ENCODE measurements at regions not wholly inside any gene's neighbourhood (a gene's known extent, or its start where the extent isn't known, plus 50 kb on each side); places are given as distances from the start of the nearest gene placed in this dataset.

- Histone ChIP-seq H3K4me1 (replicated peaks; ENCODE audit: insufficient read depth) (no peaks in the 10 kb centered on the region), H3K4me2 (no peak overlapping the region), H3K4me3 (no peak overlapping the region), H3K36me3 (ENCODE audit: low read depth) (no peaks in the 10 kb centered on the region), H3K79me2 (ENCODE audit: low read depth) (no peaks in the 10 kb centered on the region), H2AFZ (no peak overlapping the region), H3K27ac (no peak overlapping the region), H3F3A (ENCODE audit: insufficient read depth, low read depth) (no peaks in the 10 kb centered on the region), H3K9me2 (ENCODE audit: insufficient read depth) (no peaks in the 10 kb centered on the region), H3K27me3 (ENCODE audit: insufficient read depth, low read depth) (no peaks in the 10 kb centered on the region), H4K20me1 (ENCODE audit: insufficient read depth) (no peaks in the 10 kb centered on the region), H3K9me3 (ENCODE audit: insufficient read depth, low read depth) (no peaks in the 10 kb centered on the region)
- CTCF ChIA-PET = no interaction called here
- no peak for DNase-seq
- intact Hi-C loops (cut with micrococcal nuclease; ENCODE audit: unreplicated experiment) = no loop called here
- TF ChIP-seq CTCF (conservative IDR thresholded peaks at IDR 0.05) = no peak
- TF ChIP-seq EZH2 (IDR thresholded peaks at IDR 0.05; ENCODE audit: low read depth) = no peak
- POLR2A ChIA-PET (ENCODE audit: unreplicated experiment) = no interaction called here
- no TSS peak for BruUV-seq (replicated peaks)
These were observed 175.9 kb upstream of the ETAA1 start for GRCh38 chr2:67221266-67221665.

GRCh38 chr2:67225287-67225973 is 171.7 kb upstream of the ETAA1 start:
- Histone ChIP-seq H3K36me3 (ENCODE audit: low read depth) (no peaks in the 10 kb centered on the region), H3K4me2 (no peak overlapping the region), H4K20me1 (ENCODE audit: insufficient read depth) (no peaks in the 10 kb centered on the region), H2AFZ (no peak overlapping the region), H3K27me3 (ENCODE audit: insufficient read depth, low read depth) (no peaks in the 10 kb centered on the region), H3K79me2 (ENCODE audit: low read depth) (no peaks in the 10 kb centered on the region), H3K9me2 (ENCODE audit: insufficient read depth) (no peaks in the 10 kb centered on the region), H3K27ac (no peak overlapping the region), H3K9me3 (ENCODE audit: insufficient read depth, low read depth) (no peaks in the 10 kb centered on the region), H3K4me1 (replicated peaks; ENCODE audit: insufficient read depth) (no peaks in the 10 kb centered on the region), H3F3A (ENCODE audit: insufficient read depth, low read depth) (no peaks in the 10 kb centered on the region), H3K4me3 (no peak overlapping the region)
- ChIA-PET POLR2A (ENCODE audit: unreplicated experiment) (no interaction called here), CTCF (no interaction called here)
- BruUV-seq (replicated peaks) = no TSS peak
- no peak for DNase-seq
- intact Hi-C loops (cut with micrococcal nuclease; ENCODE audit: unreplicated experiment) = no loop called here
- TF ChIP-seq EZH2 (IDR thresholded peaks at IDR 0.05; ENCODE audit: low read depth) = no peak
- TF ChIP-seq CTCF (conservative IDR thresholded peaks at IDR 0.05) = no peak

- Histone ChIP-seq H3K4me2 (no peak overlapping the region), H3K4me3 (no peak overlapping the region), H3K4me1 (replicated peaks; ENCODE audit: insufficient read depth) (no peaks in the 10 kb centered on the region), H4K20me1 (ENCODE audit: insufficient read depth) (no peaks in the 10 kb centered on the region), H3F3A (ENCODE audit: insufficient read depth, low read depth) (no peaks in the 10 kb centered on the region), H3K9me2 (ENCODE audit: insufficient read depth) (no peaks in the 10 kb centered on the region), H3K79me2 (ENCODE audit: low read depth) (no peaks in the 10 kb centered on the region), H3K27ac (no peak overlapping the region), H3K27me3 (ENCODE audit: insufficient read depth, low read depth) (no peaks in the 10 kb centered on the region), H2AFZ (no peak overlapping the region), H3K36me3 (ENCODE audit: low read depth) (no peaks in the 10 kb centered on the region), H3K9me3 (ENCODE audit: insufficient read depth, low read depth) (no peaks in the 10 kb centered on the region)
- no peak for DNase-seq
- no TSS peak for BruUV-seq (replicated peaks)
- TF ChIP-seq CTCF (conservative IDR thresholded peaks at IDR 0.05) = no peak
- no peak for TF ChIP-seq EZH2 (IDR thresholded peaks at IDR 0.05; ENCODE audit: low read depth)
- ChIA-PET CTCF (no interaction called here), POLR2A (ENCODE audit: unreplicated experiment) (no interaction called here)
- intact Hi-C loops (cut with micrococcal nuclease; ENCODE audit: unreplicated experiment) = no loop called here
These were observed 167.4 kb upstream of the ETAA1 start for GRCh38 chr2:67229706-67230105.
